ENCODE measurements at regions not wholly inside any gene's neighbourhood (a gene's known extent, or its start where the extent isn't known, plus 50 kb on each side); places are given as distances from the start of the nearest gene placed in this dataset.

GRCh38 chr7:136807598-136807997 is 60.9 kb upstream of the CHRM2 start:
- no peak for DNase-seq (ENCODE audit: low read depth in 2 of 2)

DNA sequence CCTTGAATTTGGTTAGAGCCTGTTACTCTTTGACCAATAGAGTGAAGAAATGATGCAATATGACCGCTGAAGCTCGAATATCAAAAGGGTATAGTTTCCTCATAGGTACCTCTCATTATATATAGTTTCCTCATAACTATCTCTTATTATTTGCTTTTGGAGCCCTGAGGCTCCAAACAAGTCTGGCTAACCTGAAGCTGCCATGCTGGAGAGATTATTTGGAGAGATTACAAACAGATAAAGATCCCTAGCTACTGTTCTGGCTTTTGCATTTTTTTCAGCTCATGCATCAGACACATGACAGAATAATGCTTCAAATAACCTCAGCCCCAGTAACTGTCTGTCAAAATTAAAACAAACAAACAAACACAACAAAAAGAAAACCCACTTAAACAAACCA is 65.4 kb upstream of the CHRM2 start:
- no peak for DNase-seq (ENCODE audit: low read depth in 2 of 2)

- DNase-seq (ENCODE audit: low read depth in 2 of 2) = no peak
These were observed 84.5 kb upstream of the CHRM2 start for GRCh38 chr7:136783934-136784333.

DNA sequence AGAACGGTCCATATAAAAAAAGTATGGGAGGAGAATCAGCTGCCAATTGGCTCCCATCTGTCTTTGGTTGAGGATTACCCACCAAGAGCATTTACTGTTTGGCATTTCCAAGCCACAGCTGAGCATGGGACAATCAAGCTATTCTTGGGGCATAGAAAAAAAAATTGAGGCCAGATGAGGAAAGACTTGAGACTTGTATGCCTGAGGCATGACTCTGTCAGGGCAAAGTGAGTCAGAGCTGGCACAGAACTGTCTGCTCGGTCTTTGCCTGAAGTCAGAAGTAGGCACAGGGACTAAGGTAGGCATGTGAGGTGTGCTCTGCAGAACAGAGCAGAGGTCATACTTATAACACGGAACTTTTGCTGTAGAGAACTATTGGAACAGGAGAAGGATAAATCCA is 126.5 kb upstream of the CHRM2 start:
- DNase-seq (ENCODE audit: low read depth in 2 of 2) = no peak

DNA sequence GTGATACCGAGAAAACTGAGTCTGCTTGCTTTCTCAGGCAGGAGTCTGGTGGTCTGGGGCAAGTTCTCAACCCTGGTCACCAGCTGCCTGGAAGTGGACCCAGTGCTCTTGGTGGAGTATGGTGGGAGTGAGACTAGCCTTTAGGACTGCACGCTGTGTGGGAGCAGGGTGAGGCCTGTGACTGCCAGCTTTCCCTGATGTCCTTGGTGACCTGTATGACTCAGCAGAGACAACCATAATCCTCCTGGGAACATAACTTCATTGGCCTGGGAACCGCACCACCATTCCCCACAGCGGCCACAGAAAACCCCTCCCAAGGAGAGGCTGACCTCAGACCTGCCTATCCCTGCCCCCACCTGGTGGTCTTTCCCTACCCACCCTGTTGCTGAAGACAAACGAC is 139.5 kb upstream of the CHRM2 start:
- no peak for DNase-seq (ENCODE audit: low read depth in 2 of 2)

DNA sequence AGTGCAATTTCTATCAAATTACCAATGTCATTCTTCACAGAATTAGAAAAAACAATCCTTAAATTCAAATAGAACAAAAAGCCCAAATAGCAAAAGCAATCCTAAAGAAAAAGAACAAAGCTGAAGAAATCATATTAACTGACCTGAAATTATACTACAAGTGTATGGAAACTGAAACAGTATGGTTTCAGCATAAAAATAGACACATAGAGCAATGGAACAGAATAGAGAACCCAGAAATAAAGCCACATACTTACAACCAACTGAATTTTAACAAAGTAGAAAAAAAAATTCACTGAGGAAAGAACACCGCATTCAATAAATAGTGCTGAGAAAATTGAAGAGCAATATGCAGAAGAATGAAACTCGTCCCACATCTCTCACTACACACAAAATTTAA is 142.0 kb upstream of the CHRM2 start:
- no peak for DNase-seq (ENCODE audit: low read depth in 2 of 2)

DNA sequence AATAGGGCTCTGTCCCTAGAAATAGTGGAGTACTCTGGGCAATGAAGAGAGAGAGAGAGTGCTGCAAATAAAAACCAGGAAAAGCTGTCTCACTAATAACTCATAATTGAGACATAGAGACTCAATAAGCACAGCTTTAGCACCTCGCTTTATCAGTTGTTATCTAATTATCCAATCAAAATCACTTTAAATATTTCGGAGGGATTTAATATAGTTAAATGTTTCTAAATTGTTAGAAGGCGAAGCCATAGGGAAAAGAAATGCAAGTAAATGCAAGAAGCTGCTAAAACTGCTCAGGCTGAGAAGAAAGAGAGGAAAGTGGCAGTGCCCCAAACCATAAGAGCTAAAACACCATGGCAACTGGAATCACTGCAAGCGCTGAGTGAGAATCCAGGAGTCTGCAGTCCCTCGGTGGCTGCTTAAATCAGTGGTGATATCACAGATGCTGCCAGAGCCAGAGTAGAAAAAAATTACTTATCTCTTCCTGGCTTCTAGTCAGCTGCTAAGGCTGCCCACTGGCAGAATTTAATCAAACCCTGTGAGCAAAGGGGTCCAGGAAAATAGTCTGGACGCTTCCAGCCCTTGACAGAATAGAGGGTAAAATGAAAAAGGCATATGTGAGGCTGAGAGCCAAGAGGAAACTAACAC is 150.4 kb upstream of the CHRM2 start:
- no peak for DNase-seq (ENCODE audit: low read depth in 2 of 2)

DNA sequence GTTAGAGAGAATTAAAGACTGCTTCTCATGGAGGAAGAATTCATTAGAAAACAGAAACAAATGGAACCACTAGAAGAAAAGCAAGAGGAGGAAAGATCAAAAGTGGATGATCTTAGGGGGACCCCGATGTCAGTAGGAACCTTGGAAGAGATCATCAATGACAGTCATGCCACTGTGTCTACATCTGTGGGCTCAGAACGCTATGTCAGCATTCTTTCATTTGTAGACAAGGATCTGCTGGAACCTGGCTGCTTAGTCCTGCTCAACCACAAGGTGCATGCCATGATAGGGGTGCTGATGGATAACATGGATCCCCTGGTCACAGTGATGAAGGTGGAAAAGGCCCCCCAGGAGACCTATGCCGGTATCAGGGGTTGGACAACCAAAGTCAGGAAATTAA is 154.4 kb upstream of the CHRM2 start:
- DNase-seq (ENCODE audit: low read depth in 2 of 2) = no peak

- DNase-seq (ENCODE audit: low read depth in 2 of 2) = no peak
These were observed 157.7 kb upstream of the CHRM2 start for GRCh38 chr7:136710751-136711150.

DNA sequence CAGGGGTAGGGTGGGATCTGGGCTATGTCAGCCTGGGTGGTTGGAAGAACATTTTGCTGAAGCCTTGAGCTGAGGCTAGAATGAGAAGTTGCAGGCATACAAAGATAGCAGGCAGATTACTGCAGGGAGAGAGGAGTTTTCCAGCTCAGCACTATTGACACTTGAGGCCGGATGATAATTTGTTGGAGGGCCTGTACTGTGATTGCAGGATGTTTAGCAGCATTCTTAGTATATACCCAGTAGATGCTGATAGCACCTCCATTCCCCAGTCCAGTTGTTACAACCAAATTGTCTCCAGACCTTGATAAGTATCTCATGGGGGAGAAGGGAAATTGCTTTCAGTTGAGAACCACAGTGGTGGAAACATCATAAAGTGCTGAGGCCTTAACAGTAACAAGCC is 158.6 kb upstream of the CHRM2 start:
- DNase-seq (ENCODE audit: low read depth in 2 of 2) = no peak

GRCh38 chr7:136702913-136703312 is 165.5 kb upstream of the CHRM2 start:
- no peak for DNase-seq (ENCODE audit: low read depth in 2 of 2)

- no peak for DNase-seq (ENCODE audit: low read depth in 2 of 2)
These were observed 169.5 kb upstream of the CHRM2 start for GRCh38 chr7:136698977-136699376.

GRCh38 chr7:136698231-136698630 is 170.2 kb upstream of the CHRM2 start:
- no peak for DNase-seq (ENCODE audit: low read depth in 2 of 2)

GRCh38 chr7:136697271-136697670 is 171.2 kb upstream of the CHRM2 start:
- DNase-seq (ENCODE audit: low read depth in 2 of 2) = no peak

- DNase-seq (ENCODE audit: low read depth in 2 of 2) = no peak
These were observed 175.0 kb upstream of the CHRM2 start for GRCh38 chr7:136693166-136694119.

DNA sequence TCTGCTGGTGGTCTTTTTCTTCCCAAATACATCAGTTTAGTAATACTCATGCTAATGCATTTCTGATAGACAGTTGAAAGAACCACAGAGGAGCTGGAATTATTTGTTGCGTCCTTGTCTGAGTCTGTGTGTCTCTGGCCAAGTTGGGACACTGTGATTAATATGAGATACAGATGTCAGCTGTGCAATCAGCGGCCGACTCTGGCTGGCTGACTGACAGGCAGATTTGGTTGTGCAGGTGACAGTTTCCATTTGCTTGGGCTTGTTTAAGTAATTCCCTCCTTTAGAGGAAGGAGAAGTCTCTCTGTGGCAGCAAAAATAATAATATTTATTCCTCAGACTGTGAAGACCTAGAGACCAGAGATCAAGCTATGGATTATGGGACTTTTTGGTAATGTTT is 176.2 kb upstream of the CHRM2 start:
- no peak for DNase-seq (ENCODE audit: low read depth in 2 of 2)

GRCh38 chr7:136688601-136689000 is 179.9 kb upstream of the CHRM2 start:
- no peak for DNase-seq (ENCODE audit: low read depth in 2 of 2)

GRCh38 chr7:136687693-136688322 is 180.6 kb upstream of the CHRM2 start:
- no peak for DNase-seq (ENCODE audit: low read depth in 2 of 2)

GRCh38 chr7:136685501-136686173 is 182.8 kb upstream of the CHRM2 start:
- DNase-seq (ENCODE audit: low read depth in 2 of 2) = no peak

DNA sequence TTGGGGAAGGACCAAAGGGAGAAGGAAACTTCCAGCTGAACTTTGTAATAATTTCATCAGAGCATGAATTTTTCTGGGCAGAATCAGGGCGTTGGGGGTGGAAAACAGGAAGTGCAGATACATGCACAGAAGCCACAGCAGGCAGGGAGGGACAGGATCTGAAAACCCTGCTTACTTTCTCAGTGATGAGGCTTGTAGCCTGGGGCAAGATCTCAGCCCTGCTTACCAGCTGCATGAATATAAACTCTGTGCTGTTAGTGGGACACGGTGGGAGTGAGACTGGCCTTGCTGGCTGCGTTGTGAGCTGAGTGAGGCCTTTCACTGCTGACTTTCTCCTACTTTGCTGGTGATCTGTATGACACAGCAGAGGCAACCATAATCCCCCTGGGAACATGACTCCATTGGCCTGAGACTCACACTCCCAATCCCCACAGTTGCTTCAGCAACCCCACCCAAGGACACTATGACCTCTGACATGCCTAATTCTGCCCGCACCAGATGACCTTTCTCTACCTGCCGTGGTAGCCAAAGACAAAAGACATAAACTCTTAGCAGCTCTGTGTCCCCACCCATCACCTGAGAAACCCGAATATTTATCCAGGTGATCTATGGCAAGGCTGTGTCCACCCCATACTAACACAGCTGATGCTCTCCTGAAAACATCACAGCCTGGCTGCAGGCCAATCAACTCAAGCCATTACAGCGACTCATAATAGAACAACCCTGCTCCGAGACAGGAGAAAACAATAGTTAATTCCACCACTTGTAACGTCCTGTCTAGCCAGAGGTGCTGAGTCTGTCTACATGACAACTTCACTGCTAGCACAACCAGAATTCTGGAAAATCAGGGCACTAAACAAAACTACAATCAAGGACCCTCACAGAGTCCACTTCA is 190.7 kb upstream of the CHRM2 start:
- no peak for DNase-seq (ENCODE audit: low read depth in 2 of 2)

- no peak for DNase-seq (ENCODE audit: low read depth in 2 of 2)
These were observed 200.9 kb upstream of the CHRM2 start for GRCh38 chr7:136667584-136667983.

All from stimulated activated CD4-positive, alpha-beta T cell treated with anti-CD3 and anti-CD28 coated beads, Interleukin-4, amount 100 ng/mL, for 48 hours (primary cell).